ENCODE measurements at regions not wholly inside any gene's neighbourhood (a gene's known extent, or its start where the extent isn't known, plus 50 kb on each side); places are given as distances from the start of the nearest gene placed in this dataset.

DNA sequence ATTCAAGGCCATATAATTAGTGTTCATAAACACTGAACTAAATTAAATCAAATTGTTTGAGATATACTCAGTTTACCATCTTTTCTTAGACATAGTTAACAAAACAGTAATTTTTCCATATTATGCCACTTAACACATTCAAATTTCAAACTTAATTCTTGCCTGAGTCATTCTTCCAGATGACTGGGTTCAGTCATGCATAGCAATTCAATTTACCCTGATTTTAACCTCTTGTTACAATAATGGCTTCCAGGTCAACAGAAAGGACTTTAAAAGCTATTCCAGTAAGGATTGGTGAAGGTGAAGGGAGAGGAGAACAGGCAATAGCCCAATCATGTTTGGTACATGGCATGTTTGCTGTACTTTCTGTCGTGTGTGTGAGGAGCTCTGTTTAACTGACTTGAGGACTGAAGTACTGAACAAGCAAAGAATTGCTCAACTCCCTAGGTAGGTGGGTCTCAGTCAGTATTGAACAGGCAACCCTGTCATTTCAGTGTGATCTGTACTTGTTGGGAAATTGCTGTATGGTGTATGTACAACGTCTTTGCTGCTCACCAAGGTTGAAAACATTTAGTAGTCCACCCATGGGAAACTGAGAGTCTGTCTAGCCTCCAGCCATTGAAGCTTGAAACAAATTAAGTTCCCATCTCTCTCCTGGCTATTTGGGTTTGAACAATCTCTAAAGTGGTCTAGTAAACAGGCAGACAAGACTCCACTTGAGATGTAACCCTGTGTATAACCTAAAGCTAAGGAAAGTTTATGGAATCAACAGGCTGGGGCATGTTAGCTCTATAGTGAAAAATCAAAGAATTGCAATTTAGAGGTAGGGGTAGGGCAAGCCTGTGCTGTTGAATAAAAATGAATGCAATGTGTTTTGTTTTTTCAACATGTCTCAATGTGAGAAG is 327.2 kb downstream of the BTG1 start:
- H3K4me1 ChIP-seq (ENCODE audit: control insufficient read depth, insufficient read depth, low read length), result no peaks in the 10 kb centered on the region
- TF ChIP-seq POLR2AphosphoS5 (IDR thresholded peaks at IDR 0.05; ENCODE audit: low read depth, low read length) (no peak), TCF7L2 (IDR thresholded peaks at IDR 0.05; ENCODE audit: low read depth, low read length) (no peak), SIN3A (IDR thresholded peaks at IDR 0.05; ENCODE audit: borderline replicate concordance, insufficient read depth, low read depth, low read length) (no peak), CTCF (IDR thresholded peaks at IDR 0.05) (no peak)
- TF ChIP-seq, protein P1, sequence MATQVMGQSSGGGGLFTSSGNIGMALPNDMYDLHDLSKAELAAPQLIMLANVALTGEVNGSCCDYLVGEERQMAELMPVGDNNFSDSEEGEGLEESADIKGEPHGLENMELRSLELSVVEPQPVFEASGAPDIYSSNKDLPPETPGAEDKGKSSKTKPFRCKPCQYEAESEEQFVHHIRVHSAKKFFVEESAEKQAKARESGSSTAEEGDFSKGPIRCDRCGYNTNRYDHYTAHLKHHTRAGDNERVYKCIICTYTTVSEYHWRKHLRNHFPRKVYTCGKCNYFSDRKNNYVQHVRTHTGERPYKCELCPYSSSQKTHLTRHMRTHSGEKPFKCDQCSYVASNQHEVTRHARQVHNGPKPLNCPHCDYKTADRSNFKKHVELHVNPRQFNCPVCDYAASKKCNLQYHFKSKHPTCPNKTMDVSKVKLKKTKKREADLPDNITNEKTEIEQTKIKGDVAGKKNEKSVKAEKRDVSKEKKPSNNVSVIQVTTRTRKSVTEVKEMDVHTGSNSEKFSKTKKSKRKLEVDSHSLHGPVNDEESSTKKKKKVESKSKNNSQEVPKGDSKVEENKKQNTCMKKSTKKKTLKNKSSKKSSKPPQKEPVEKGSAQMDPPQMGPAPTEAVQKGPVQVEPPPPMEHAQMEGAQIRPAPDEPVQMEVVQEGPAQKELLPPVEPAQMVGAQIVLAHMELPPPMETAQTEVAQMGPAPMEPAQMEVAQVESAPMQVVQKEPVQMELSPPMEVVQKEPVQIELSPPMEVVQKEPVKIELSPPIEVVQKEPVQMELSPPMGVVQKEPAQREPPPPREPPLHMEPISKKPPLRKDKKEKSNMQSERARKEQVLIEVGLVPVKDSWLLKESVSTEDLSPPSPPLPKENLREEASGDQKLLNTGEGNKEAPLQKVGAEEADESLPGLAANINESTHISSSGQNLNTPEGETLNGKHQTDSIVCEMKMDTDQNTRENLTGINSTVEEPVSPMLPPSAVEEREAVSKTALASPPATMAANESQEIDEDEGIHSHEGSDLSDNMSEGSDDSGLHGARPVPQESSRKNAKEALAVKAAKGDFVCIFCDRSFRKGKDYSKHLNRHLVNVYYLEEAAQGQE (IDR thresholded peaks at IDR 0.05; ENCODE audit: insufficient read depth in 1 of 2, low read depth in 2 of 2, low read length in 1 of 2), result no peak
- H3K36me3 ChIP-seq (ENCODE audit: control insufficient read depth, insufficient read depth, low read length), result no peaks in the 10 kb centered on the region
- H3K27me3 ChIP-seq (ENCODE audit: control insufficient read depth, insufficient read depth, low read length), result no peaks in the 10 kb centered on the region
- no peaks in the 10 kb centered on the region for H3K9me3 ChIP-seq (ENCODE audit: control insufficient read depth, insufficient read depth, low read depth, low read length)
- POLR2A ChIA-PET, result no interaction called here
- H3K4me3 ChIP-seq (ENCODE audit: low read depth in 2 of 2, low read length in 2 of 2), result no peak overlapping the region
- CTCF ChIA-PET, result no interaction called here
- intact Hi-C loops (cut with micrococcal nuclease; ENCODE audit: unreplicated experiment), result no loop called here
- BruUV-seq (replicated peaks), result no TSS peak
- DNase-seq (ENCODE audit: low read depth, low spot score) (no peak), ATAC-seq (no peak)
- H3K27ac ChIP-seq (ENCODE audit: low read length), result no peak overlapping the region
- in situ Hi-C loops (cut with HindIII; ENCODE audit: low pct_unique_long_range_greater_than_20kb, low sequenced_read_pairs), result no loop called here

GRCh38 chr12:91817517-91817916 is 328.1 kb downstream of the BTG1 start:
- H3K27ac ChIP-seq (ENCODE audit: low read length), result no peak overlapping the region
- intact Hi-C loops (cut with micrococcal nuclease; ENCODE audit: unreplicated experiment), result no loop called here
- ChIA-PET CTCF (no interaction called here), POLR2A (no interaction called here)
- no peaks in the 10 kb centered on the region for H3K9me3 ChIP-seq (ENCODE audit: control insufficient read depth, insufficient read depth, low read depth, low read length)
- TF ChIP-seq, protein P1 (IDR thresholded peaks at IDR 0.05; ENCODE audit: insufficient read depth in 1 of 2, low read depth in 2 of 2, low read length in 1 of 2), result no peak
- TF ChIP-seq CTCF (IDR thresholded peaks at IDR 0.05), result no peak
- no peak for TF ChIP-seq SIN3A (IDR thresholded peaks at IDR 0.05; ENCODE audit: borderline replicate concordance, insufficient read depth, low read depth, low read length)
- TF ChIP-seq TCF7L2 (IDR thresholded peaks at IDR 0.05; ENCODE audit: low read depth, low read length), result no peak
- TF ChIP-seq POLR2AphosphoS5 (IDR thresholded peaks at IDR 0.05; ENCODE audit: low read depth, low read length), result no peak
- in situ Hi-C loops (cut with HindIII; ENCODE audit: low pct_unique_long_range_greater_than_20kb, low sequenced_read_pairs), result no loop called here
- H3K36me3 ChIP-seq (ENCODE audit: control insufficient read depth, insufficient read depth, low read length), result no peaks in the 10 kb centered on the region
- no peak overlapping the region for H3K4me3 ChIP-seq (ENCODE audit: low read depth in 2 of 2, low read length in 2 of 2)
- no peaks in the 10 kb centered on the region for H3K27me3 ChIP-seq (ENCODE audit: control insufficient read depth, insufficient read depth, low read length)
- DNase-seq (ENCODE audit: low read depth, low spot score) (no peak), ATAC-seq (no peak)
- BruUV-seq (replicated peaks), result no TSS peak
- H3K4me1 ChIP-seq (ENCODE audit: control insufficient read depth, insufficient read depth, low read length), result no peaks in the 10 kb centered on the region
